Activated CD4-positive, alpha-beta T cell treated with anti-CD3 and anti-CD28 coated beads, Interleukin-2, amount 50 U/mL, for 24 hours (primary cell): ENCODE measurements at regions not wholly inside any gene's neighbourhood (a gene's known extent, or its start where the extent isn't known, plus 50 kb on each side); places are given as distances from the start of the nearest gene placed in this dataset.

Experiments
- DNase-seq, 2 donors: peaks; one replicate each; pipeline ENCODE4 v3.0.0-alpha.2; 2020; ENCODE audit warnings: low read depth in 1 of 2, low spot score in 1 of 2

GRCh38 chr12:40552868-40553267, 139.4 kb upstream of the CNTN1 start:
- no peak for DNase-seq

- DNase-seq = no peak
These were observed 134.3 kb upstream of the CNTN1 start for GRCh38 chr12:40557980-40558379.

GRCh38 chr12:40559865-40560264, 132.4 kb upstream of the CNTN1 start:
- DNase-seq = no peak

GRCh38 chr12:40560848-40561247, 131.4 kb upstream of the CNTN1 start:
- no peak for DNase-seq

DNA sequence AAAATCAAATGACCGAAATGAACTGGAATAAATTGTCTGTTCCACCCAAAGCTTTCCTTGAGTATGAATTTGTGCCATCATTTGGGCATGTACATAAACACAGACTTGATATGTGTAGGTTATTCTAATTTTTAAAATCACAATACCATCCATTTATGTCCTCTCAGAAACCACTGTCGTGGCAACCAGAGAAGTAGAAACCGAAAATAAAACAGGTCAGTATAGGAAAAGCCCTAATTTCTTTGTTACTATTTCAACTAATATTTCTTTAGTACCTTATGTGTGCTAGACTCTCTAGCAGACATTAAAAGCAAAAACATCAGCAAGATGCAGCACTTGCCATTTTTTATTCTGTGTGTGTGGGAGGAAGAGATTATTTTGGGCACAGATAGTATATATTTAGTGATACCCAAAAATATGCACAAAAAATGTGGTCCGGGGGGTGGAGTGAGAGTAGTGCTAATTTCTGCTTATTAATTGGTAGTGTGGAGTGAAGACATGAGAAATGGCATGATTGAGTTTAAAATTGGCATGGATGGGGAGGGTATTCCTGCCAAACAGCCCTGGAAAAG, 130.8 kb upstream of the CNTN1 start:
- no peak for DNase-seq

DNA sequence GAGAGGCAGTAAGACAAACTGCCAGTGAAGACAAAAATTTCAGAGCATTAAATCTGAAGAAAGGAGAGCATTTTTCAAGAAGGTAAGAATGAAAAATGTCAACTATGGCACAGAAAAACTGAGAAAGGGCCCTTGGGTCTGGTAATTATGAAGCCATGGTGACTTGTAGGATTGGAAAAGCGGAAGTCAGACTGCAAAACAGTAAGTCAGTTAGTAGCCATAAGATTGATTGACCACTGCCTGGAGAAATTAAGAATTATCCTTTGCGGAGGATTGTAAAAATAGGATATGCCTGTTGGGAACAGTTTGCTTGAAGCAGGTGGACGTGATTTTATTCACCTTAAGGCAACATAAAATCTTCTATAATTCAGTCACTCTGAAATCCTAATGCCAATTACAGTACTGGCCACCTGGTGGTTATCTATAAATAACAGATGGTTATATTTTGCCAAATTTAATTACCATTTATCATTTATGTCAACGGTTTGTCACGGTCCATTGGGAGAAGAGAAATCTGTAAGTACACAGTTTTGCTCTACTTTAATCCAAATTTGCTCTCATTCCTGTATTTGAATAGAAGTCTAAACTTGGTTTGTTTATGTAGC, 127.1 kb upstream of the CNTN1 start:
- DNase-seq = no peak

GRCh38 chr12:40566271-40566670, 126.0 kb upstream of the CNTN1 start:
- no peak for DNase-seq

- no peak for DNase-seq
These were observed 122.5 kb upstream of the CNTN1 start for GRCh38 chr12:40569626-40570179.

- no peak for DNase-seq
These were observed 119.2 kb upstream of the CNTN1 start for GRCh38 chr12:40573024-40573423.

DNA sequence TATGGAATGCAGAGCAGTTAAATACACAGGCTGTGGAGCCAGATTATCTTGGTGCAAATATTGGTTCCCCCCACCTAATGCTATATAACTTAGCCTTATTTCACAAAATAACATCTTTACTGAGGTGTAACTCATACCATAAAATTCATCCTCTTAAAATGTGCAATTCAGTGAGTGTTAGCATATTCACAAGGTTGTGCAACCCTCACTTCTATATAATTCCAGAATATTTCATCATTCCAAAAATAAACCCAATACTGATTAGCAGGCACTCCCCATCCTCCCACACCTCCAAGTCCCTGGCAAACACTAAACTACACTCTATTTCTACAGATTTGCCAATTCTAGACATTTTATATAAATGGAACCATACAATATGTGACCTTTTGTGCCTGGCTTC, 116.3 kb upstream of the CNTN1 start:
- no peak for DNase-seq

DNA sequence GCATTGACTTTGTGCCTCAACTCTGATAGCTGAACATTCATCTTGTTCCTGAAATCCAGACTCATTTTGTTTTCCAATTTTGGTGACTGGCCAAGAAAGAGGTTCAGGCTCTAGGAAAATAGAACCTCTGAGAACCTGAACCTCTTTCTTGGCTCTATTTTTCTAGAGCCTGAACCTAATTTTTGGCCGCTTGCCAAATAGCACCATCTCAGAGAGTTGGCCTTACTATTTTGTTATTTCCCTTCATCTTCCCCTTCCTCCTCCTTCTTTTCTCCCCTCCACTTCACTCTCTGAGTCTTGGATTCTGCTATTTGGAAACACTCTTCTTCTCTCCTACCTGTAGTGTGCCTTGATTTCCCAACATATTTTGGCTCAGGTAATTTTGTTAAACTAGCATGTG, 114.4 kb upstream of the CNTN1 start:
- DNase-seq = no peak

- no peak for DNase-seq
These were observed 112.6 kb upstream of the CNTN1 start for GRCh38 chr12:40579687-40580086.

DNA sequence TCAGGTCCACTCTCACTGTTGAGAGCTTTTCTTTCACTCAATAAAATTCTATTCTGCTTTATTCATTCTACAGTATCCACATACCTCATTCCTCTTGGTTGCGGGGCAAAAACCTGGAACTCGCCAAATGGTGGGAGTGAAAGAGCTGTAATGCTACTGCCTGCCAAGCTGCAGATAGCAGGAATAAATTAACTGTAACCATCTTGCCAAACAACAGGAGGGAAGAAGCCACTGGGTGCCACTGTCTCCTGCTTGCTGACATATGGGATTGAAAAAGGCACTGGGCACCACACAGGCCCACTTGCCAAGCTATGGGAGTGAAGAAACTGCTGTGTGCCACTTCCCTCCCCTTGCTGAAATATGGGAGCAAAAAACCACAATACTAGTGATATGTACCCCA, 111.9 kb upstream of the CNTN1 start:
- DNase-seq = no peak

DNA sequence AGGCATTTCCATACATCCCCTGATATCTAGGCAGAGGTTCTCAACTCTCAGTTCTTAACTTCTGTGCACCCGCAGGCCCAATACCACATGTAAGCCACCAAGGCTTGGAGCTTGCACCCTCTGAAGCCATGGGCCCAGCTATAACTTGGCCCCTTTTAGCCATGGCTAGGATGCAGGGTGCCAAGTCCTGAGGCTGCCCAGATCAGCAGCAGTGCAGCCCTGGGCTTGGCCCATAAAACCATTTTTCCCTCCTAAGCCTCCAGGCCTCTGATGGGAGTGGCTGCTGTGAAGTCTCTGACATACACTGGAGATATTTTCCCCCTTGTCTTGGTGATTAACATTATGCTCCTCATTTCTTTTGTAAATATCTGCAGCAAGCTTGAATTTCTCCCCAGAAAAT, 110.3 kb upstream of the CNTN1 start:
- no peak for DNase-seq

- no peak for DNase-seq
These were observed 108.5 kb upstream of the CNTN1 start for GRCh38 chr12:40583743-40584142.

DNA sequence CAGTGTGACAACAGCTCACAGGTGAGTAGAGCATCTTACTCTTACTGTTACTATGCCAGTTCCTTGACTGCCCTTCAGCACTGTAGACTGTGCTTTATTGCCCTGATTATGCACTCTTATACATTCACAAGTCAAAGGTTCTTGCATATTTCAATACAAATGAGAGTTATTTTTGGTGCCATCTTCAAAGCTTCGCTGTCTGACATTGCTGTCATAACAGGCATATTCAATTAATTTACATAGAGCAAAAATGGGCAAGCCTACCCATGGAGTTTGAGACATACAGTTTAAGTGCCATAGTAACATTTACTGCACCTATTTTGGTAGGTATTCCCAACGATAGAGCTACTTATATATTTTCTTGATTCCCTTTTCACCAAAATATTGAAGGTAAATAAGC, 107.5 kb upstream of the CNTN1 start:
- no peak for DNase-seq

DNA sequence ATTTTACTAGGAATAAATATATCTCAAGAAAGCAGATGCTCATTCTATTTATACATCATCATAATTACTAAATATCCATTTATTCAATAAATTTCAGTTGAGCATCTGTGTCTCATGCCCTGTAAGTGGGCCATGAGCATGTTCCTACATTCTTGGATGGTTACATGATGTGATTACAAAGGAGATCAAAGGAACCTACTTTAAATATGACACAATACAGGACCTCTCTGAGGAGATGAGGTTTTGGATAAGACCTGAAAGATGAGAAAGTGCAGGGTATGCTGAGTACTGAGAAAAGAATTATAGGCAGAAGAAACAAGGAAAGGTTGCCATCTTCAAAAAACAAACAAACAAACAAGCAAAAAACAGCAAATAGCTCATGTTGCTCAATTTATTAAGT, 105.4 kb upstream of the CNTN1 start:
- DNase-seq = no peak

DNA sequence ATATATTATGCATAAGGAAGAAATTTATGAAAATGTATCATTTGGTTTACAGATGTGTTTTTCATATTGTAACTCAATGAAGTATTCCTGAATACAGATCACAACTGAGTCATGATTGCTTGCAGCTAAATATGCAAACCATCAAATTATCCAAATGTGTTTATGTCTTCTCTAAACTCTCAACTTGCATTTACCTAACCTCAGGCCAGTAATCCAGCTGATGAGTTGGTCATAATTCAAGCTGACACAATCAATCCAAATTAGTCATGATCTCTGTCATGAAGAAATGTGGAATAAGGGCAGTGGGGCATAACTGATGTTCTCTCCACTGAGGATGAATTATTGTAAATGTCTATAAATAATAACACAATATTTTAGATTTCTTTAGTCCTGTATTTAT, 104.8 kb upstream of the CNTN1 start:
- DNase-seq = no peak

GRCh38 chr12:40587970-40588369, 104.3 kb upstream of the CNTN1 start:
- no peak for DNase-seq

- no peak for DNase-seq
These were observed 95.1 kb upstream of the CNTN1 start for GRCh38 chr12:40597133-40597532.

DNA sequence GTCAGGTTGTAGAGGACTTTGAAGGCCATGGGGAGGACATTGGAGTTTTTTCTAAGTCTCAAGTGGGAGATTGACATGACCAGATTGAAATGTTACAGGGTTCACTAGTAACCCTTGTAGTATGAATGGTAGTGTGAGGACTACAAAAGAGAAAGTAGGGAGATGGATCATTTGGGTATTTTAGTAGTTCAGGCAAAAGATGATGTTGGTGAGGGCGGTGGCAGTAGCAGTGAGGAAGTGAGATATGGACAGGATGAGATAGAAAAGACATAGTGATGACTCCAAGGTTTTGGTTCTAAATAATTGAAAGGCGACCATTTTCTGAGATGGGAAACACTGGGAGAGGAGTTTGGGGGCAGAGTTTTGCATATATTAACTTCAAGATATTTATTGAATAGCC, 94.2 kb upstream of the CNTN1 start:
- DNase-seq = no peak

- DNase-seq = no peak
These were observed 89.7 kb upstream of the CNTN1 start for GRCh38 chr12:40602562-40602961.

DNA sequence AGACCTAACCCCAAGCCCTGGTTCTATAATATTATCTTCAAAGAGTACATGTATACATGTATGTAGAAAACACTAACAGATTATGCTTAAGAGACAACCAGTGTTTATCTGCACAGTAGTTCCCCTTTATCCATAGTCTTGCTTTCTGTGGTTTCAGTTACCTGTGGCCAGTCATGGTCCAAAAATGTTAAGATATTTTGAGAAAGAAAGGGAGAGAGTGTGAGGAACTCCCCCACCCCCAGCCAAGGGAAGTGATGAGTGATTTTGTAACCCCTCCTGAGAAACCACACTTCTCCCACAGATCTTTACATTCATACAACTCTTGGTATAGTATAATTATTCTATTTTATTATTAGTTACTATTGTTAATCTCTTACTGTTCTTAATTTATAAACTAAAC, 77.3 kb upstream of the CNTN1 start:
- no peak for DNase-seq
